ENCODE measurements at regions not wholly inside any gene's neighbourhood (a gene's known extent, or its start where the extent isn't known, plus 50 kb on each side); places are given as distances from the start of the nearest gene placed in this dataset.
"Not testable (repeated sequence)": the region's sequence is repeated elsewhere in the genome, so short reads cannot be mapped to it uniquely, and the experiment has no call there.

DNA sequence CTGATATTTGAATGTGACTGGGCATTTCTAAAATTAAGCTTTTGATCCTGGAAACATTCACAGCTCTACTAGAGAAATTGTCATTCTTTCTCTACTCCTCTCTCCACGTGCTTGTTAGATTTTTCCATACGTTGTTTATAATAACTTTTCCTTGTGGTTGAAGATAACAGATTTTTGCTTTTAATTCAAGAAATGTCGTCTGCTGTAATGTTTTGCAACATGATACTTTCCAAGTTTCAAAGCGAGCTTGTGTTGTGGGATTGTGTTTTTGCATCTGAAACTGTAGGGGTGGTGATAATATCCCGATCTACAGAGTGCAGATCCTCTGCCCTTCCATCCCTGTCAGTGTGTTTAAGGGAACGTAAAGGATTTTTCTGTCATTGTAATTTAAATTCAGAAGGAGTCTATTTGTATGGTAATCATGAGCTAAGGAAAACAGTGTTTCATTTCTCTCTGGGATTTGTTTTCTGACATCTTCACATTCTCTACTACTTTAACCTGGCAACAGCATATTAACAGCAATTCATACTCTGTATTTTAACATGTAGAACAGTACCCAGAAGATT lies 321.4 kb downstream of the FAT3 start:
- ATAC-seq (no peak), DNase-seq (no peak)

DNA sequence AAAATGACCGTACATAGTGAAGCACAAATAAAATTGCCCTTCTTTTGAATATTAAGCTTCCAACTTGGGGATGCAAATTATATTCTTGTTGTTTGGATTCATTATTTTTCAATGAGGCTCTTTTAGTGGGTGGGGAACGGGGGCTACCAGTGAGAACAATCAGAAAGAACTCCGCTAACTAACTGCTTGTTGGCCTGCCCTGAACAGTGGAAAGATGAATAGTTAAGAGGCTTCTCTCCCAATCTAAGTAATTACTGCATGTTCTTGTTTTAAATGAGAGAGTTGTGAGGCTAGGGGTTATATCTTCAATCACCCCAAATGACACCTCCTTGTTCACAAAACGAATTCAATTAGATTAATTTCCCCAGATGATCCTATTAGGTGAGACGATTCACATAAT lies 322.0 kb downstream of the FAT3 start:
- no peak for DNase-seq
- ATAC-seq = no peak

DNA sequence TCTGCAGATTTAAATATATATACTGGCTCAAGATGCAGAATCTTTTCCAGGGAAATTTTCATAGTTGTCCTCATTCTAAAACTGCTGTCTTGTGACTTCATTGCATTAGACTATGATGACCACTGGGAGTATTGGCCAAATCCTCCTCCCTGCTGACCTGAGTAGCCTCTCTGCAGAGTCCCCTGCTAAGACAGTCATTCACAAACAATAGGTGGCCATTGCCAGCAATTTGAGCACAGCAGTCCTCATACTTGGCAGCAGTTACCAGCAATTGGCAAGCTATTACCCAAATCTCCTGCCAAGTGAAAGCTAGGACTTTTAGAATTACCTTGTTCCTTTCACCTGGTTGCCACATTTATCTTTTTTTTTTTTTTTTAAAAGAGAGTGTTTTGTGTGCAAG lies 325.8 kb downstream of the FAT3 start:
- ATAC-seq (no peak), DNase-seq (no peak)

DNA sequence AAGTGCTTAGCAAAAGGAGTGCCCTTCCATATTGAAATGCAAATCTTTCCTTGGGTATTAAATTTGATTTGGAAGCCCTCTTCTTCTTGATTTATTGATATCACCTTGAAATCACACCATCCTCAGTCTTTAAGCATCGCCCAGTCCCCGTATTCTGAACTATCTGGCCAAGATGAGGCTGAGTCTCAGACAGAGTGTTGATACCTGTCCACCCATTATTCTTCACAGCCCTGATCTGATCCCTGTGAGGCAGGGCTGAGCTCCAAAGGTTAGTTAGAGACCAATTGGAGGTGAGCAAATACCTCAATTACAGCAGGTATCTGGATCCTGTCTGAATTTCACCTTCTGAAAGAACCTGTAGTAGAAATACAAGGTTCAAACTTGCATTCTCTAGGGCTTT lies 326.3 kb downstream of the FAT3 start:
- ATAC-seq (no peak), DNase-seq (no peak)

DNA sequence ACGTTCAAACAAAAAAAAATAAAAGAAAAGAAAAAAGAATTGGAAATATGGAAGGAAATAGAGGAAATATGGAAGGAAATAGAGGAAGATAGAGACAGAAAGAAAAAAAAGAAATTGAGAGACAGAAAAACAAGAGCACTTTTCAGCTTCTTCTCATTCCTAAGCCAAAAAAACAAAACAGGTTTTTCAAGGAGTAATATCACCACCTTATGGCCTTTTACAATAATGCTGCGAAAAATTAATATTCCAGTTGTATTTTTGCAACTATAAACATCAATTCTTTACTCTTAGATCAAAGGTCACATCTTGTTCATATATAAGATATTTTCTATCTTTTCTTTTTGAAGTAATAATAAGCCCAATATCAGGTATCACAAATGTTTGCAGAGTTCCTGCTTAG lies 328.3 kb downstream of the FAT3 start:
- no peak for DNase-seq

DNA sequence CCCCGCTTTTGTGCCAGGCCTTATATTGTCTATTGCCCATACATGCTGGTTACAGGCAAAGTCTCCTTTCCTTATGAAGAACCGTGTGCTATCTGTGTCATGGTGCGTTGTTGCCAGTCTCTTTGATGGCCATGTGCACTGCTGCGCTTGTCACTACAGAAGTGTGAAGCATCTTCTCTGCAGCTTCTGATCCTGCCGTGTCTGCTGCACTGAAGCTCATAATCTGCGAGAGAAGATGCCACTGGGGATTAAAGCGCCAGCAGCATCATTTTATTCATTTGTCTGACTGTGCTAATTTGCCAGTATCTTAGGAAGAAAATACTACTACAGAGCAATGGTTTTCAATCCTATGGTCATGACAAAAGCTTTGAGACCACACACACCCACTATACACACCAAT lies 330.1 kb downstream of the FAT3 start:
- DNase-seq (no peak), ATAC-seq (no peak)

More for the DNA sequence above, 328.3 kb downstream of the FAT3 start:
- no peak for ATAC-seq

DNA sequence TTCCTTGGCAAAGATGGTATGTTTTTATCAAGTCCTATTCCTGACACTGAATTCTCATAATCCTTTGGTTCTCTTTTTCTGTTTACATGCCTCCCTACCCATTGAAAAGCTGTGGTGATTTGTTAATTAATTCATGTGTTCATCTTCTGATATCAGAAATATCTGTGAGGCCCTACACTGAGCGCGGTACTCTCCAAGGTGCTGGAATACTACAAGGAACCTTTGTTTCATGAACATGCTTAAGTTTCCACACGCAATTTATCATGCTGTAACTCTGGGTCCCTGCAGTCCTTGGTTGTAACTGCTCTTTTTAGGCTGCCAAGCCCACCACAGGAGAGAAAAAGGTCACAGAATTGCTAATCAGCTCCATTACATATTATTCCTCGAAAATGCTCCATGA lies 331.8 kb downstream of the FAT3 start:
- no peak for DNase-seq
- no peak for ATAC-seq

DNA sequence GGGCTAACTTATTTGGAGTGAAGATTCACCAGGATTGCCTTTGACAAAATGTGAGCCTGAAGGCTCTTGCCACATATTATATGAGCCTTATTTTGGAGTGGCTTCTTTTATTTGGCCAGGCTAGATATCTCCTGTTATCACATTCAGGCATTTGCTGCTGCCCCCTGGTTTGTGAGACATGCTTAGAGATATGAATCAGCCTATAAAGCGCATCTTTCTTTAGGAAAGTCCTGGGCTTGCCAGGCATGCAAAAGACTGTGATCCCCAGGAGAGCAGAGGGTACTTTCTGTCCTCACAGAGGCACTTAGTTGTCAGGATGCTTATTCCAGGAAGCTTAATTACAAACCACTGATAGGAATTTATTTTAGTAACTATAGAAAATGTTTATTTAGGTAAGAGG lies 333.3 kb downstream of the FAT3 start:
- DNase-seq (no peak), ATAC-seq (no peak)

DNA sequence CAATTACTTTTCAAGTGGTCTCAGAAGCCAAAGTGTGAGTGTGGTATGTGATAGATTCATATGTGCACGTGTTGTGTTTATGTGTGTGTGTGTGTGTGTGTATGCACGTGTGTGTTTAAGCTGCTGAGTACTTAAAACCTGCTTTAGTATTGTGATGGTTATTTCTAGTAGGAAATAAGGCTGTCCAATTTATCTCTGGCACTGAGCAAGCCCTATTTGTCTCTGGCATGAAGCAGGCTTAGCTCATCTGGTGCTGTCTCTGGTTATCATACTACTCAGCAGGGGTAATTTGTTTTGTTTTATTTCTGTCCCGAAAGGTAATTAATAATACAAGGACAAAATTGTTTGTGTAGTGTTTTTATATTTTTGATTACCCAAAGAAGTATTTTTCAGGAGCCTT lies 333.7 kb downstream of the FAT3 start:
- ATAC-seq (no peak), DNase-seq (no peak)

DNA sequence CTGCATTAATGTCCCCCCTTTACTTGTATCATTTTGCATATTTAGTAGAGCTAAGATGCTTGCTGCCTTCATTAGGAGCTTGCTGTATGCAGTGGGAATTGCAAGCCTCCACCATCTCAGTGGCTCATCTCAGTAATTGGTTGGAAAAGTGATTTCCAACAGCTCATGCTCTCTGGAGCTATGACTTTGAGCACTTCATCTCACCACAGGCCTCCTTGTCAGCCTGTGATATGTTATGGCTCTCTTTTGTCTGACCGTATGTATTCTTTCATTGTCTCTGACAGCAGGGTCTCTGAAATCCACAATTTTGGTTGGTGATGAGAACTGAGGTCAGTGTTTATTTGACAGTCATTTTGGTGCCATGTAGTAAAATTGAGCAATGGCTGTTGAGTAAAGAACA lies 345.1 kb downstream of the FAT3 start:
- ATAC-seq (no peak), DNase-seq (no peak)

DNA sequence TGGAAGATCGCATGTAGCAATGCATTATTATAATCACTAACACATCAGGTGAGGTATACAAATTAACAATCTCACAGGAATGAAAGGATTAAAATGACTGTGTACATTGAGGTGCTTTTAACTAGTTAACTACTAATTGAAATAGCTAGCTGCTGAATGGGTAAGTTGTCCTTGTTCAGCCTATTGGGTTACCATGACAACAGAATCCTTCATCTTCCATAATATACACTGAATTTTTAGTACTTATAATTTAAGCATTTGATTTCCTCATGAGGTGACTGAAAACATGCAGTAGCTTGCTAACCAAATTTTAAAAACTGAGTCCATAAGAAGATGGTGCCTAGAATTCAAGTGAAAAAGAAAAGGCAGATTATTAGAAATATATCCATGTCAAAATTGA lies 347.9 kb downstream of the FAT3 start:
- DNase-seq (no peak), ATAC-seq (no peak)

DNA sequence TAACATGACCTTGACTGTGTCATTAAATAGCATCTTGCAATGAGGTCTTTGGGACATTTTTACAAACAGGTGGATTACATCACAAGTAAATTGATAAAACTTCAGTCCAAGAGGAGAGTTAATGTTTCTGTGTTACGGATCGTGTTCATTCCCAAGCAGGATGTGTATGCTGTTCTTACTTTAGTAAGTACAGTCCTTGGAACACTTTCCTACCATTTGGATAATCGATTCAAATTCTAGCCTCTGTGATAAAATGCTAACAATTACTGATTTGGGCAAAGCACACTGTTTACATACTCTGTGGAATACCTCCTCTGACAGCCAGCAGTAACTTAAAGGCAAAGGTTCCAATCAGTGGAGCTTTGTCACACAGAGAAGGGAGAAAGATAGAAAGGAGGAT lies 351.7 kb downstream of the FAT3 start:
- ATAC-seq (no peak), DNase-seq (no peak)

DNA sequence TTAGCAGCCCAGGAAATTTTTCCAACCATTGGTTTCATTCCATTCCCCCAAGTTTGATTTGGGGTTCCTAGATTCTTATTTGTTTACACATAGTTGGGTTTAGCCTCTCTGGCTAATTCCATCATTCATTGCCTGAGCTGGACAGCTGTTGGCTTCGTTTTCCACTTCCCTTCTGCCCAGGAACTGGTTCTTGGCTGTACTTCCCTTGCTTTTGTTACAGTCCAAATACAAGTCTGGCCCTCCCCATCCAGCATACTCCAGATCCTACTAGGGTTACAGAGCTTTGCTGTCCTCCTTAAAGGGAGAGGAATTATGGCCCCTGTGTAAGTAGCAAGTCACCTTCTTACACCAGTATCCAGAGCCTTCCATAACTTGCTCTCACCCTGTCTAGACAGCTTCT lies 356.3 kb downstream of the FAT3 start:
- ATAC-seq = no peak
- DNase-seq = no peak

DNA sequence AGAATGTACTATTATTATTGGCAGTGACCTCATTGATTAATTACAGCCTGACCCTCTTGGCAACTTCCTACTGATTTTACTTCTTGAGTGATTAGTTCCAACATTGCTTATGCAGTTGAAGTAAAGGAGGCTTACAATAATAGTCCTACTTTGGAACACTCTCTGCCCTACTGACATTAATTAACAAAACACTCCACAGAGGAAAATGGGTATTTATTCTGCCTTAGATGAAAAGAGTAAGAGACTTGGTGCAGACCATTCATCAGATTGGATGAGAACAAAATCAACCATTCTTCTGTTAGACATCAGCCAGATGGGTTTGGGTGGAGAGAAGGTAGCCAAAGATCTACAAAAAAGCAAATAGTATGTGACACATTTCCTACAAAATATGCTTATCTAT lies 363.8 kb downstream of the FAT3 start:
- ATAC-seq = no peak
- DNase-seq = no peak

DNA sequence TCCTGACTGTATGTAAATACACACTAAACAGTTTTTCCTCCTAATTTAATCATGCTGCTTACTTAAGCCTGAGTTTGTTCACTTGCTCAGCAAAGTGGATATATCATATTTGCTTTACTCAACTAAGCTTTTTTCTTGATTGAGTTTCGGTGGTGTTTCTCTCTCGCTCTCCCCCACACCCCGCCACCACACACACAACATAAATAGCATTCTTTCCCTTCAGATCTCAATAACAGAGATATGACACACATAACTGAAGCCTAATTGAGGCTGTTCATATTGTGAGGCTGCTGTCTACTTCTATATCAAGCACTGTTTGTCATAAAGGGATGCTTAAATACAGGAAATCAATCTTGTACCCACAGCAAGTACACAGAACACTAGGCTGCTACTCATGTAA lies 364.9 kb downstream of the FAT3 start:
- ATAC-seq = no peak
- no peak for DNase-seq

DNA sequence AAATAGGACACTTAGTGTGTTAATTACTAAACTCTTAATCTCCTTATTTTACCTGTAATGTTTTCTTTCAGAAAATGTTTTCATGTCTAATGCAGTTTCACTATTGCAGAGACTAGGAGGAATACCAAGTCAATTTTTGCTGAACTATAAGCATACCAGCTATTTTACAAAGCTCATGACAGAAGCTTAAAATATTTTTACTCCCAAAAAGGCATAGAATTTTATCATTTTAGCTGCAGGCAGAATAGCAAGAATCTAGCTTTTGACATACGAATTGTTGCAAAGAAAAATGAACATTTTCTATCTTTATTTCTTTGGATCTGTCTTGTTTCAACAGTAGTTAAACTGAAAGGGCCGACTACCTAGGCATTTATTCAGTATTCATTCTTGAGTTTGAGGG lies 366.9 kb downstream of the FAT3 start:
- ATAC-seq (no peak), DNase-seq (no peak)

DNA sequence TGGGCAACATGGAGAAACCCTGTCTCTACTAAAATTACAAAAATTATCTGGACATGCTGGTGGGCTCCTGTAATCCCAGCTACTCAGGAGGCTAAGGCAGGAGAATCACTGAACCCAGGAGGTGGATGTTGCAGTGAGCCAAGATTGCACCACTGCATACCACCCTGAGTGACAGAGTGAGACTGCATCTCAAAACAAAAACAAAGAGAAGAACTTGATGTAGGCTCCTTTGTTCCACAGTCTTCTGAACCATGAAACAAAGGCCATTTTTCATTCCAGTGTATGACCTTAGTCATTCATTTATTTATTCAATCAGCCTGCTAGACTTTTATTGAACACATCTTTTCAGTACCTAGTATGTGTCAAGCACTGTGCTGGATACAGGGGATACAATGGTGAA lies 369.6 kb downstream of the FAT3 start:
- ATAC-seq (no peak), DNase-seq (no peak)

DNA sequence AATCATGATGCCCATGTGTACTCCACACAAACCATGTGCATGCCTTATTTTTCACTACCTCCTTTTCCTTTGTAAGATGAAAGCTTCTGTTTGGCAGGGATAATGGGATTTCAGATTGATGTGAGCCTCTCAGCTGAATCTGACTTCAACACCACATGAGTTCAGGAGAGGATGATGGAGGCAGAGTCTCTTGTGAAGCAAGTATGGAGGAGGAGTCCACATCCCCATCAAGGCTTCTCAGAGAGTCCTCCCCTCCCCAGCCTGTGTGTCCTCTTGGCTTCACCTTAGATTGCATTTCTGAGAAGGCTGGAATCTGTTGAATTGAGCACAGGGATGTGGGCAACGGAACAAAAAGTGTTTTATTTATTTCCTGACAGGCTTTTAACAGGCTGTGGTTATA lies 370.4 kb downstream of the FAT3 start:
- ATAC-seq (no peak), DNase-seq (no peak)

DNA sequence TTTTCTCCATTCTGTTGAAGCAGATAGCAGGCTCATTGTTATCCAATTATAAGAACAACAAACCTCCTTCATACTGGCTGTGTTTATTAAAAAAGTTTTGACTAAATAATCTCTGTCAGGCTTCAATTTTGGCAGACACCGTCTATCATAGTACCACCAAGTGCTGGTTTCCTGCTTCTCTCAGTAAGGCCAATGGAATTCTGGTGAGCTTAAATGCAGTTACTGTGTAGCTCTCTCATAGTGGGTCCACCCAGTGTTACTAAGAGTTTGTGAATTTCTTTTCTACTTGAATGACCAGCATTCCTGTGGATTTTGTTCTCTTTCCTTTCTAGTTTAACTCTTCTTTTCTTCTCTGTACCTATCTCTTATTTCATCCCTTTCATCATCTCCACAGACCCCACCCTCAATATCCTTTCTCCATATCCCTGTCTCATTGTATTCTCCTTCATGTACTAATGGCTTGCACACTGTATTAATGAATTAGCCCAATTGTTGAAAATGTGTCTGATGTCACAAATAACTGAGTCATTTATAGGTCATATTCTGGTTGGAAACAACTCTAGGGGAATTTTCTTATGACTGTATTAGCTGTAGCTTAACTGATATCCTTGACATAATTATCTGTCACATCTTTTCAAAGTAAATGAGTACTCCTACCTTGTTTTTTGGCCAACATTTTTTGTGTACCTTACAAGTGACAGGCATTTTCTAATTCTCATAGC lies 372.1 kb downstream of the FAT3 start:
- ATAC-seq (no peak), DNase-seq (no peak)

DNA sequence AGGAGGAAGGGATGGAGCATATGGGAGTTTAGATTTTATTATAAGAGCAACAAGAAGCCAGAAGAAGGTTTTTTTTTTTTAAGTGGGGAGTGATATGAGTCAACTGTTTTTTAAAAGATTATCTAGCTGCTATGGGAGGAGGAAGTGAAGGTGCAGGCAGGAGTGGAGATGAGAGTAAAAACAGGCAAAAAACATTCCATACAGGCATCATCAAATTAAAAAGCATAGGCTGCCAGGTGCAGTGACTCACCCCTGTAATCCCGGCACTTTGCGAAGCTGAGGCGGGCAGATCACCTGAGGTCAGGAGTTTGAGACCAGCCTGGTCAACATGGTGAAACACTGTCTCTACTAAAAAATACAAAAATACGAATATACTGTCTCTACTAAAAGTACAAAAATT lies 368.4 kb upstream of the MTNR1B start:
- no peak for DNase-seq

DNA sequence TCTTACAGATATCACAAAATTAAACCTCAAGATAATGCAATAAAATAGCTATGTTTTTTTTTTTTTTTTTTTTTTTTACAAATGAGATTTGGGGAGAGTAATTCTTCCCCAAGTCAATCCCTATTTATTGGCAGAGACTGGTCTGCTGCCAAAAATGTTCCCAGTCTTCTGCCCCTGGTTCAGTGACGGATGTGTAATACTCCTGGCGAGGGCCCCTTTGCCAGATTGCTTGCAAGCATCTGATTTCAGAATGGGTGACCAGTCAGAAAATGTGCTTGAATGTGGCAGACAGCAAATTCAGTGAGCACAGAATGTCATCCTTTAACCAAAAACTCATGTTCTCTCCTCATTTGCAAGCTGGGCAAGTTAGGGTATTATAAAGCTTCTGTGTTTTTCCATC lies 363.8 kb upstream of the MTNR1B start:
- no peak for DNase-seq
- no peak for ATAC-seq

More for the DNA sequence above, 368.4 kb upstream of the MTNR1B start:
- no peak for ATAC-seq

DNA sequence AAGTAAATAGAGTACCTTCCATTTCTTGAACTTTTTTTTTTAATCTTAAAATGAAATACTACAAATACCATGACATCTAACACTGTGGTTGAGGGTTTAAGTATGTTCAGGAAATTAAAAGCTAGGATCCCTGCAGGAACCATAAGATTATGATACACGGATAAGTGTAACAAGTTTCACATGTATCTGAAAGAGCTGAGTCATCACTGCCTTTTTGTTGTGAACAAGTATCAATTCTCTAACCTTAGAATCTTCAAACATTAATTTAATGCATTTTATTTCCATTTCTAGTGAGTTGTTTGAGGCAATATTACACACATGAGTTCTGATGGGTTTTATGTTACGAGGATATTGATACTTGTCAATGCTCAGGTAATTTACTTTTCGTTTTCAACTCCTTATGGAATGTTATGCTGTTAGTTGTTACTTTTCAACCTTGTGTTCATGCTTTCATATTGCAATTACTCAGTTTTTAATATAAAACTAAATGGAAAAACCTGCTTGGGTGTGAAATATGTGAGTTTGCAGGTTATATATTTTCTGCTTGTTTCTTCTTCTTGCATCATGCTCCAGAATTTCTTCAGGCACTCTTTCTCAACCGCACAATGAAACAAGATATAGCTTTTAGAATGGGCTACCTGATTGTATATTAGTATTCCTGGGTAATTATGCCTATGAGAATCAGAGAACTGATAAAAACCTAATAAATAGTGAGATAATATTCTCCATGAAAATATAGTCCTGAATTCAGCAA lies 361.3 kb upstream of the MTNR1B start:
- DNase-seq (no peak), ATAC-seq (no peak)

DNA sequence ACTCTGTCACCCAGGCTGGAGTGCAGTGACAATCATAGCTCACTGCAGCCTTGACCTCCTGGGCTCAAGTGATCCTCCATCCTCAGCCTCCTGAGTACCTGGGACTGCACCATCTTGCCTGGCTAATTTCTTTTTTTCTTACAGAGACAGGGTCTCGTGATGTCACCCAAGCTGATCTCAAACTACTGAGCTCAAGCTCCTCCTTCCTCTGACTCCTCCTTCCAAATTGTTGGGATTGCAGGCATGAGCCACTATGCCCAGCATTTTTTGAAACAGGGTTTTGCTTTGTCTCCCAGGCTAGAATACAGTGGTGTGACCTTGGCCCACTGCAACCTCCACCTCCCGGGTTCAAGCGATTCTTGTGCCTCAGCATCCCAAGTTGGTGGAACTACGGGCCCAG lies 358.3 kb upstream of the MTNR1B start:
- ATAC-seq = no peak
- no peak for DNase-seq

DNA sequence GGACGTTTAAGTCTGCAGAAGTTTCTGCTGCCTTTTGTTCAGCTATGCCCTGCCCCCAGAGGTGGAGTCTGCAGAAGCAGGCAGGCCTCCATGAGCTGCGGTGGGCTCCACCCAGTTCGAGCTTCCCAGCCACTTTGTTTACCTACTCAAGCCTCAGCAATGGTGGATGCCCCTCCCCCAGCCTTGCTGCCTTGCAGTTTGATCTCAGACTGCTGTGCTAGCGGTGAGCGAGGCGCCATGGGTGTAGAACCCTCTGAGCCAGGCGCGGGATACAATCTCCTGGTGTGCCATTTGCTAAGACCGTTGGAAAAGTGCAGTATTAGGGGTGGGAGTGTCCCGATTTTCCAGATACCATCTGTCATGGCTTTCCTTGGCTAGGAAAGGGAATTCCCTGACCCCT lies 351.4 kb upstream of the MTNR1B start:
- DNase-seq, ATAC-seq: not testable (repeated sequence)
